NCI-H1436 treated with DMSO at 0.1 percent for 48 hours (cell line): ENCODE measurements at regions not wholly inside any gene's neighbourhood (a gene's known extent, or its start where the extent isn't known, plus 50 kb on each side); places are given as distances from the start of the nearest gene placed in this dataset.
"Not testable (repeated sequence)": the region's sequence is repeated elsewhere in the genome, so short reads cannot be mapped to it uniquely, and the experiment has no call there.

Experiments used
- DNase-seq: peaks from one replicate; lab custom pipeline; 2025; lab: John Stamatoyannopoulos, UW

GRCh38 chr1:195933835-195934234 is 674.4 kb downstream of the KCNT2 start:
- DNase-seq = no peak

- no peak for DNase-seq
These were observed 692.4 kb downstream of the KCNT2 start for GRCh38 chr1:195915826-195916225.

DNA sequence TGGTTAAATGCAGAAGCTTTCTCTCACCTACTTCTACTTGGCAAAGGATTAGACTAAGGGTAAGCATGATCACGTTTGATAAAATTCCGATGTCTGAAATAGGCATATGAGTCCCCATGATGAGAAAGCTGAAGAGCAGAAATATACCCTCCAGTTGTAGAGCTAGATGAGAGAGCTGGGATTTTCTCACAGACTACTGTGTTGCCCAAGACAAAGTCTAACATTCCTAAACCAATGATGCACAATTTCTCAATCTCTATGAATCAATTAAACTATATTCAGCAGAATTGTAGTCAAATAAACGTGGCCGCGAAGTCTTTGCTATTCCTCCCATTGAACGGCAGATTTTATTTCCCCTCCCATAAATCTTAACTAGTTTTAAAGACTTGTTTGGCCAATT is 699.2 kb downstream of the KCNT2 start:
- no peak for DNase-seq

GRCh38 chr1:195908121-195908520 is 700.1 kb downstream of the KCNT2 start:
- DNase-seq = no peak

DNA sequence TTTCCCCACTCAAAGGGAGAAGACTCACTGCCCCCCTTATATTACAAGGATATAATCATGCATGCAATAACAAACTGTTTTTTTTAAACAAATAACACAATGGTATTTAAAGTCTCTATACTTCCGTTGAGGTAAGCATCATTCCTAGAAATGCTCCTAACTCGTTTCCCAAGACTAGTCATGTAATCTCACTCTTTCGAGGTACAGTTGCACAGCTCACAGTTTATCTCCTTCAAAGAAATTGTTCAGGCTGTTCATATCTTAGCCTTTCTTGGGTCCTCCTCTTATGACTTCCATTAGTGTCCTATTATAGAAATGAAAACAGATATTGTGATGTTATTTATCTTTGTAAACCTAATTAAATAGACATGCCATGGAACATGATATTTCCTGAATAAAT is 705.0 kb downstream of the KCNT2 start:
- no peak for DNase-seq

- no peak for DNase-seq
These were observed 705.5 kb downstream of the KCNT2 start for GRCh38 chr1:195902779-195903178.

GRCh38 chr1:195899762-195900352 is 708.4 kb downstream of the KCNT2 start:
- DNase-seq = no peak

- DNase-seq = no peak
These were observed 709.3 kb downstream of the KCNT2 start for GRCh38 chr1:195898924-195899323.

GRCh38 chr1:195898373-195898772 is 709.9 kb downstream of the KCNT2 start:
- DNase-seq = no peak

GRCh38 chr1:195897076-195897475 is 711.2 kb downstream of the KCNT2 start:
- no peak for DNase-seq

GRCh38 chr1:195894411-195894810 is 713.8 kb downstream of the KCNT2 start:
- no peak for DNase-seq

DNA sequence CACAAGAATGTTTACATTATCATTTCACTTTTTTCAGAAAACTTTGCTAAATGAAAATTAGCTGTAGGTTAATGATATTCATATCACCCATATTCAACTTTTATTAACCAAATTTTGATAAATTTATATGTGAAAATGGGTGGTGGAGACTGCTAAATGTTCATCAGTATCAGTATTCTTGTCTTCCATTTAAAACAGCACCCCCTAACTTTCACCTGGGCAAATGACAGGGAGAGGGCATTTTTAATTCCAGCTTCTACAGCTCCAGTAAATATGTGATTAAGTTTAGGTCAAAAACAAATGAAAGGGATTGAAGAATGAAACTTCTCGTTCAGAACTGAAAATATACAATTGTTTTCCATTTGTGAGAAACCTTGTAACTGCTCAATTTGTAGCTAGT is 722.2 kb downstream of the KCNT2 start:
- DNase-seq = no peak

DNA sequence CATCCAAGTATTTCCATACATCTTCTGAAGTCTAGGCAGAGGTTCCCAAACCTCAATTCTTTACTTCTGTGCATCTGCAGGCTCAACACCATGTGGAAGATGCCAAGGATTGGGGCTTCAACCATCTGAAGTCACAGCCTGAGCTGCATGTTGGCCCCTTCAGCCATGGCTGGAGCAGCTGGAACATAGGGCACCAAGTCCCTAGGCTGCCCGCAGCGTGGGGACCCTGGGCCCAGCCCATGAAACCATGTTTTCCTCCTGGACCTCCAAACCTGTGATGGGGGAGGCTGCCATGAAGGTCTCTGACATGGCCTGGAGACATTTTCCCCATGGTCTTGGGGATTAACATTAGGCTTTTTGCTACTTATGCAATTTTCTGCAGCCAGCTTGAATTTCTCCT is 729.8 kb downstream of the KCNT2 start:
- no peak for DNase-seq

- no peak for DNase-seq
These were observed 731.4 kb downstream of the KCNT2 start for GRCh38 chr1:195876792-195877191.

GRCh38 chr1:195872376-195872775 is 735.9 kb downstream of the KCNT2 start:
- DNase-seq = no peak

- no peak for DNase-seq
These were observed 740.6 kb downstream of the KCNT2 start for GRCh38 chr1:195867638-195868037.

DNA sequence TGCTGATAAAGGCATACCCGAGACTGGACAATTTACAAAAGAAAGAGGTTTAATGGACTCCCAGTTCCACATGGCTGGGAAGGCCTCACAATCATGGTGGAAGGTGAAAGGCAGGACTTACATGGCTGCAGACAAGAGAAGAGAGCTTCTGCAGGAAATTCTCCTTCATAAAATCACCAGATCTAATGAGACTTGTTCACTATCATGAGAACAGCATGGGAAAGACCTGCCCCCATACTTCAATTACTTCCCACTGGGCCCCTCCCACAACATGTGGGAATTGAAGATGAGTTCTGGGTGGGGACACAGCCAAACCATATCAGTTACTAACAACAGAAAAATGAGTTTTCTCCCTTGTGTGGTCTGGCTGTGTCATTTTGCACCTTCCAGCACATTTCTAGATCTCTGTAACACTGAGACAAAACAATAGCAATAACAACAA is 741.4 kb downstream of the KCNT2 start:
- DNase-seq = no peak

DNA sequence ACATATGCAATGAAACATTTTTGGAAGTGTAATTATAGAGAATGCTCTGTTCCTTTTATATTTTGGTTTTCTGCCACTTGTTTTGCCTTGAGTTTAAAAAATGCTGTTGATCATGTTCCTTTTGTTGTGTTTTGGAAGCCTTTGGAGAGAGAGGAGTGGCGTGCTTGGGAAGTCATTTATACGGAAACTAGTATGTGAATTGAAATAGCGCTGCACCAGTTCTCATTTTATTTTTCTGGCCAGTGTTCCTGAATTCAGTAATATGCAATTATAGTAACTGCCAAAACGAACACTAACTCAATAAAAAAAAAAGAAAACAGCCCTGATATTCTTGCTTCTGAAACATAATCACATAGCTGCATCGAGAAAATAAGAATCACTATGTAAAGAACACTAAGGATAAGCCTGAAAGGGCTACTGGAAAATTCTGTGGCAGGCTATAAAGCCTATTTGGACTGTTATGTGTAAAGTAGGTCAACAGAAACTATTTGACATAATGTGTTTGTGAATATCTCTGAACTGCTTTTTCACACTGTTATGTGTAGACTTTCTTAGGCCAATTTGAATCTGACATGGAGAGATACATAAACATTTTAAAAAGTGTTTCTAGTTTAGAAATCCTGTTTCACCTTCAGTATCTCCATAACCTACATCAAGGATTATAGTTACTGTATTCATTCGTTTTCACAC is 742.0 kb downstream of the KCNT2 start:
- DNase-seq = no peak

GRCh38 chr1:195851804-195852203 is 756.4 kb downstream of the KCNT2 start:
- DNase-seq = no peak

- DNase-seq = no peak
These were observed 757.1 kb downstream of the KCNT2 start for GRCh38 chr1:195851016-195851601.

GRCh38 chr1:195849180-195849579 is 759.1 kb downstream of the KCNT2 start:
- DNase-seq = no peak

DNA sequence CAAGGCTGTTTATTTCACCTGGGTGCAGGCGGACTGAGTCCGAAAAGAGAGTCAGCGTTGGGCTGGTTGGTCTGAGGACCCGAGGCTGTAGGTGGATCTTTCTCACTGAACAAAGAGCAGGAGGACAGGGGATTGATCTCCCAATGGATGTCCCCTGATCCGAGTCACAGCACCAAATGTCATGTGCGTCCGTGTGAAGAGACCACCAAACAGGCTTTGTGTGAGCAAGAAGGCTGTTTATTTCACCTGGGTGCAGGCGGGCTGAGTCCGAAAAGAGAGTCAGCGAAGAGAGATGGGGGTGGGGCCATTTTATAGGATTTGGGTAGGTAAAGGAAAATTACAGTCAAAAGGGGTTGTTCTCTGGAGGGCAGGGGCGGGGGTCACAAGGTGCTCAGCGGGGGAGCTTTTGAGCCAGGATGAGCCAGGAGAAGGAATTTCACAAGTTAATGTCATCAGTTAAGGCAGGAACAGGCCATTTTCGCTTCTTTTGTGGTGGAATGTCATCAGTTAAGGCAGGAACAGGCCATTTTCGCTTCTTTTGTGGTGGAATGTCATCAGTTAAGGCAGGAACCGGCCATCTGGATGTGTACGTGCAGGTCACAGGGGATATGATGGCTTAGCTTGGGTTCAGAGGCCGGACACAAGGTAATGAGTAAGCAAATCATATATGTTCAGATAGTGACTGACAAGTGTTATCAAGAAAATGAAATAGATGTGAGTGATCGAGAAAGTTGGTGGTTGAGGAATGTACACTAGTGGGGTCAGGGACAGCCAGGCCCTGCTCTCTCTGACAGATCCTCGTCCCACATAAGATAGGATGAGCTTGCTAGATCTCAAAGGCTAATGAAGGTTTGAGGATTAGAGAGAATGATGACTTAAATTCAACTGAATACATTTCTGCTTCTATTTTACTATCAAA is 760.0 kb downstream of the KCNT2 start:
- DNase-seq = not testable (repeated sequence)

DNA sequence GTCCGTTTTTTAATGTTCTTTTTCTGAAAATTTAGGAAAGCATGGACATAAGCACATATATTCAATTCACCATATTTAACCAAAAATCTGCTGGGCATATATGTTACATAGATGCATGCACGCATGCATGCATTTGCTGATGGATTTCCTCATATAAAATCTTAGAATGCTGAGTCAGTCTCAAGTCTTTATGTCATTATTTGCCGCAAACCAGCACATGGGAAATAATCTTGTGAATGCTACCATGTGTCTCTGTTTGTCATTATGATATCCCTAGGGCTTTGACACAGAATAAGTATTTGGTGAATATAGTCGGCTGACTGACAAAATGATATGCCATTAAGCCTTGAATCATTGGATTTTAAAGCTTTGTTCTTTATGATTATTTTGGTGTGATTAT is 776.5 kb downstream of the KCNT2 start:
- no peak for DNase-seq
